OCI-LY3 (cell line): ENCODE measurements at regions not wholly inside any gene's neighbourhood (a gene's known extent, or its start where the extent isn't known, plus 50 kb on each side); places are given as distances from the start of the nearest gene placed in this dataset.
A peak's percentile ranks its signal among the peaks of the same experiment; 100 is the strongest.

ENCODE experiments used
- H2AFZ ChIP-seq: fragments of 200-600, 300-600 bp; shearing (Covaris generic); 2 replicates; pipeline ENCODE4 v1.6.0; 2014; ENCODE audit warnings: antibody characterized with exemption, low read depth, low read length
- H3K27ac ChIP-seq: fragments of 200-600, 300-600 bp; sonication (generic); 2 replicates; pipeline ENCODE4 v1.5.1; 2014; ENCODE audit warnings: mild to moderate bottlenecking, low read length, moderate library complexity, mixed read lengths
- H3K27me3 ChIP-seq: fragments of 200-600, 300-600 bp; sonication (generic); 2 replicates; pipeline ENCODE4 v1.6.1; 2014; ENCODE audit warnings: low read depth, low read length, mixed read lengths
- H3K36me3 ChIP-seq: fragments of 200-600, 300-600 bp; sonication (generic); replicated peaks from 2 replicates; pipeline ENCODE3; 2014; ENCODE audit warnings: low read depth, low read length, mixed read lengths
- H3K4me1 ChIP-seq: fragments of 300-600, 200-600 bp; sonication (generic); 2 replicates; pipeline ENCODE4 v1.6.1; 2014; ENCODE audit warnings: low read length, mixed read lengths
- H3K4me2 ChIP-seq: fragments of 200-600, 300-600 bp; sonication (generic); 2 replicates; pipeline ENCODE4 v1.6.1; 2014; ENCODE audit warnings: low read length, mixed read lengths
- H3K4me3 ChIP-seq: fragments of 300-600, 200-600 bp; sonication (generic); 2 replicates; pipeline ENCODE4 v1.5.1; 2014; ENCODE audit warnings: antibody characterized with exemption, mild to moderate bottlenecking, low read length, moderate library complexity
- H3K79me2 ChIP-seq: fragments of 300-600, 200-600 bp; shearing (Covaris generic); 2 replicates; pipeline ENCODE4 v1.6.1; 2014; ENCODE audit warnings: mild to moderate bottlenecking, low read length, mixed read lengths
- H3K9ac ChIP-seq: fragments of 300-600, 200-600 bp; shearing (Covaris generic); 2 replicates; pipeline ENCODE4 v1.6.0; 2014; ENCODE audit warnings: mild to moderate bottlenecking, low read length, moderate library complexity
- H3K9me3 ChIP-seq: fragments of 200-600, 300-600 bp; shearing (Covaris generic); 2 replicates; pipeline ENCODE4 v1.6.1; 2014; ENCODE audit warnings: low read length, mixed read lengths; ENCODE audit not compliant: insufficient read depth
- H4K20me1 ChIP-seq: fragments of 200-600, 300-600 bp; sonication (generic); 2 replicates; pipeline ENCODE4 v1.6.1; 2016; ENCODE audit warnings: low read length, mixed read lengths; ENCODE audit not compliant: insufficient read depth
- CTCF ChIP-seq: fragments of 200-600, 300-600 bp; sonication (generic); IDR thresholded peaks from 2 replicates; pipeline ENCODE4 v1.5.1; 2014; ENCODE audit warnings: antibody characterized with exemption, low read length, low read depth
- EZH2phosphoT487 ChIP-seq: fragments of 200-600 bp; shearing (Covaris generic); IDR thresholded peaks from 2 replicates; pipeline ENCODE4 v1.6.1; 2018; ENCODE audit warnings: antibody characterized with exemption, mixed run types, low read depth

DNA sequence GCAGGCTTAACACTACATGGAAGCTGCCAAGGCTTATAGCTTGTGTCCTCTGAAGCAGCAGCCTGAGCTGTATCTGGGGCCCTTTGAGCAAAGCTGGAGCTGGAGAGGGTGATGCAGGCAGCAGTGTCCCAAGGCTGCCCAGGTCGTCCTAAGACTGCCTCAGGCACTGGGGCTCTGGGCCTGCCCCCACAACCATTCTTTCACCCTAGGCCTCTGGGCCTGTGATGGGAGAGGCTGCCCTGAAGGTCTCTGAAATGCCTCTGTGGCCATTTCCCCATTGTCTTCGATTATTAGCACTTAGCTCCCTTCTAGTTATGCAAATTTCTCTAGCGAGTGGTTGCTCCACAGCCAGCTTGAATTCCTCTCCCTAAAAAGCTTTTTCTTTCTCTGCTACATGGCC is 142.0 kb downstream of the LRIG2 start:
- Histone ChIP-seq H3K9me3 (no peaks in the 10 kb centered on the region), H3K4me1 (peaks cover 6% of the 10 kb centered on the region), H4K20me1 (no peaks in the 10 kb centered on the region), H3K36me3 (no peaks in the 10 kb centered on the region), H3K4me3 (no peak overlapping the region), H3K4me2 (no peak overlapping the region), H3K27ac (no peak overlapping the region), H3K9ac (no peak overlapping the region), H2AFZ (no peak overlapping the region), H3K79me2 (no peaks in the 10 kb centered on the region), H3K27me3 (no peaks in the 10 kb centered on the region)
- TF ChIP-seq CTCF (no peak), EZH2phosphoT487 (no peak)

GRCh38 chr1:113216664-113217063 is 143.7 kb downstream of the LRIG2 start:
- Histone ChIP-seq H3K27me3 (no peaks in the 10 kb centered on the region), H3K27ac (no peak overlapping the region), H3K4me3 (no peak overlapping the region), H3K9me3 (no peaks in the 10 kb centered on the region), H3K4me2 (no peak overlapping the region), H4K20me1 (no peaks in the 10 kb centered on the region), H3K9ac (no peak overlapping the region), H3K36me3 (no peaks in the 10 kb centered on the region), H3K79me2 (no peaks in the 10 kb centered on the region), H3K4me1 (no peaks in the 10 kb centered on the region), H2AFZ (no peak overlapping the region)
- TF ChIP-seq EZH2phosphoT487 (no peak), CTCF (no peak)

GRCh38 chr1:113217447-113218208 is 144.6 kb downstream of the LRIG2 start:
- H3K9ac ChIP-seq: no peak overlapping the region
- no peaks in the 10 kb centered on the region for H3K79me2 ChIP-seq
- no peaks in the 10 kb centered on the region for H3K4me1 ChIP-seq
- no peak overlapping the region for H3K27ac ChIP-seq
- no peak overlapping the region for H3K4me2 ChIP-seq
- no peak for TF ChIP-seq EZH2phosphoT487
- no peak for TF ChIP-seq CTCF
- no peak overlapping the region for H2AFZ ChIP-seq
- H3K27me3 ChIP-seq: no peaks in the 10 kb centered on the region
- no peak overlapping the region for H3K4me3 ChIP-seq
- H3K9me3 ChIP-seq: no peaks in the 10 kb centered on the region
- no peaks in the 10 kb centered on the region for H4K20me1 ChIP-seq
- no peaks in the 10 kb centered on the region for H3K36me3 ChIP-seq

- Histone ChIP-seq H3K27ac (no peak overlapping the region), H2AFZ (no peak overlapping the region), H3K9me3 (no peaks in the 10 kb centered on the region), H3K9ac (no peak overlapping the region), H3K4me3 (no peak overlapping the region), H3K4me1 (0 out of 2 replicates have a peak, but pooled peaks cover 4% of the 10 kb centered on the region), H3K36me3 (no peaks in the 10 kb centered on the region), H4K20me1 (no peaks in the 10 kb centered on the region), H3K4me2 (no peak overlapping the region), H3K79me2 (no peaks in the 10 kb centered on the region), H3K27me3 (no peaks in the 10 kb centered on the region)
- TF ChIP-seq EZH2phosphoT487 (no peak), CTCF (peak; percentile 41)
These were observed 146.4 kb downstream of the LRIG2 start for GRCh38 chr1:113219377-113219776.
